ENCODE measurements at regions not wholly inside any gene's neighbourhood (a gene's known extent, or its start where the extent isn't known, plus 50 kb on each side); places are given as distances from the start of the nearest gene placed in this dataset.
"Not testable (repeated sequence)": the region's sequence is repeated elsewhere in the genome, so short reads cannot be mapped to it uniquely, and the experiment has no call there.

DNA sequence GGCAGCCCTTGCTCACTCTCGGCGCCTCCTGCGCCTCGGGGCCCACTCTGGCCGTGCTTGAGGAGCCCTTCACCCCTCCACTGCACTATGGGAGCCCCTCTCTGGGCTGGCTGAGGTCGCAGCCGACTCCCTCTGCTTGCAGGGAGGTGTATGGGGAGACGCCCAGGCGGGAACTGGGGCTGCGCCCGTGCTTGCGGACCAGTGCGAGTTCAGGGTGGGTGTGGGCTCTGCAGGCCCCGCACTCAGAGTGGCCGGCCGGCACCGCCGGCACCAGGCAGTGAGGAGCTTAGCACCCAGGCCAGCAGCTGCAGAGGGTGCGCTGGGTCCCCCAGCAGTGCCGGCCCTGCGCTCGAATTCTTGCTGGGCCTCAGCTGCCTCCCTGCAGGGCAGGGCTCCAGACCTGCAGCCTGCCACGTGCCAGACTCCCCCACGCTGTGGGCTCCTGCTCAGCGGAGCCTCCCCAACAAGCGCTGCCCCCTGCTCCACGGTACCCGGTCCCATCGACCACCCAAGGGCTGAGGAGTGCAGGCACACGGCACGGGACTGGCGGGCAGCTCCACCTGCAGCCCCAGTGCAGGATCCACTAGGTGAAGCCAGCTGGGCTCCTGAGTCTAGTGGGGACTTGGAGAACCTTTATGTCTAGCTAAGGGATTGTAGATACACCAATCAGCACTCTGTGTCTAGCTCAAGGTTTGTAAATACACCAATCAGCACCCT, 54.0 kb upstream of the WWC2 start:
- FAIRE-seq; DNase-seq (ENCODE audit: insufficient read length, low spot score): not testable (repeated sequence)

- DNase-seq (ENCODE audit: insufficient read length, low spot score) (no peak), FAIRE-seq (no peak)
Observed at GRCh38 chr4:183038436-183038835, 60.6 kb upstream of the WWC2 start.

GRCh38 chr4:183035726-183036415, 63.2 kb upstream of the WWC2 start:
- peak; percentile 78 for DNase-seq (ENCODE audit: insufficient read length, low spot score)
- peak; percentile 80 for FAIRE-seq

GRCh38 chr4:183035256-183035655, 63.8 kb upstream of the WWC2 start:
- FAIRE-seq (no peak), DNase-seq (ENCODE audit: insufficient read length, low spot score) (no peak)

GRCh38 chr4:183030823-183031222, 68.2 kb upstream of the WWC2 start:
- FAIRE-seq (no peak), DNase-seq (ENCODE audit: insufficient read length, low spot score) (no peak)

DNA sequence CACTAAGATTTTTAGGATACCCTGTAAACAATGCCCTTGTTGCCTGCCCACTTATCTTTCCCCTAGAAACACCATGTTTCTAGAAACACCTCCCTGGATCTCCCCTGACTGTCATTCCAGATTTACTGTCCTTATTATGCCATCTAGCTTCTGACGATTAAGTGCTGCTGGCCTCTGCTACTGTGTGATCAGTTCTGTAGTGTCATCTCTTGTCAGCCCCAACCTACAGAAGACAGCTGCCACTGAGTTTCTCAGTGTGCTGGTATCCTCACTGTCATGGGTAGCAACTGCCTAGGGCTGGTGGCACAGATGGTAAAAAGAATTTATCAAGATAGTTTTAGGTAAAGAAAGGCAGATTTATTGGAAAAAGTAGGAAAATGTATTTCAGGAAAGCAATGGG, 68.7 kb upstream of the WWC2 start:
- FAIRE-seq: no peak

DNA sequence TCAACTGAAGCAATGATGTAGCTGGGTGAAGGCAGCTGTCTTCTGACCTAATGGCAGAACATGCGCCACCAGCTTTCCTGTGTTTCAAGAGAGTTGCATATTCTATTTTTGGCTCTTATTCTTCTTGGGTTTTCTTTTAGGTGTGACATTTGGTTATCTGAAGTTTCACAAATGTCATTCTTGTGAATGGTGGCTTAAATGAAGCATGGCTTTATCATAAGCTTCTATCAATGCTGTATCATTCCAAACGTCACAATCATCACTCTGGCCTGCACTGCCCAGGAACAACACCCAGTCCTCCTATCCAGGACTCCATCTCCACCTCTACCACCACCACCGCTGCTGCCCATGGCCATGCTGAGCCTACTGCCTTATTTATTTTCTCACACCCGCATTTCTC, 69.7 kb upstream of the WWC2 start:
- DNase-seq (ENCODE audit: insufficient read length, low spot score): no peak
- no peak for FAIRE-seq

More for the DNA sequence above, 68.7 kb upstream of the WWC2 start:
- no peak for DNase-seq (ENCODE audit: insufficient read length, low spot score)

DNA sequence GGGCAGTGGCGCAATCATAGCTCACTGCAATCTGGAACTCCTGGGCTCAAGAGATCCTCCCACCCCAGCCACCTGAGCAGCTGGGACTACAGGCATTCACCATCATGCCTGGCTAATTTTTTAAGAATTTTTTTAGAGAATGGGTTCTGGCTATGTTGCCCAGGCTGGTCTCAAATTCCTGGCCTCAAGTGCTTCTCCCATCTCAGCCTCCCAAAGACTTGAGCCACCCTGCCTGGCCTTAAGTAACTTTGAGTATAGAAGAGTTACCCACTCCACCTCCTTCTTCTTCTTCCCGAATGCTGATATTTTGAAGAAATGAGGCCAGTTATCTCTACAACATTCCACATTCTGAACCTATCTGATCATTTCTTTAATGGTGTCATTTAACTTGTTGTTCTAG, 72.4 kb upstream of the WWC2 start:
- DNase-seq (ENCODE audit: insufficient read length, low spot score): no peak
- FAIRE-seq: no peak

GRCh38 chr4:183022617-183023016, 76.4 kb upstream of the WWC2 start:
- FAIRE-seq (no peak), DNase-seq (ENCODE audit: insufficient read length, low spot score) (no peak)

DNA sequence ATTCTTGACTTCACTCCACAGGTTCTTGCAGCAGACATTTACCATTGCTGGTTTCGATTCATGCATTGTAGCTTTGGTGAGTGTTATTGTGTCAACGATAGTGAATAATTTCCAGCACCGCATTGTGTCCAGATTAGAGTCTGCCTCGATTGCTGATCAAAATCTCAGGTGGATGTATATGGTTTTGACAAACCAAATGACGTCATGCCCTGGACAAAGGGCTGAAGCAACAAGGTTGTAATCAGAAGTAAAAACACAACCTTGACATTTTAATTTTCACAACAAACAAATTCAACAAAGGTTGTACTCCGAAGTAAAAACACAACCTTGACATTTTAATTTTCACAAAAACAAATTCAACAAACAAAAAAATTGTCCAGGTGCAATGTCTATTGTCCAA, 81.1 kb upstream of the WWC2 start:
- FAIRE-seq (no peak), DNase-seq (ENCODE audit: insufficient read length, low spot score) (no peak)

GRCh38 chr4:183014361-183015084, 84.5 kb upstream of the WWC2 start:
- FAIRE-seq: no peak
- DNase-seq (ENCODE audit: insufficient read length, low spot score): no peak

- FAIRE-seq: peak; percentile 51
- DNase-seq (ENCODE audit: insufficient read length, low spot score): no peak
Observed at GRCh38 chr4:183013730-183014002, 85.4 kb upstream of the WWC2 start.

GRCh38 chr4:183012879-183013729, 86.0 kb upstream of the WWC2 start:
- no peak for DNase-seq (ENCODE audit: insufficient read length, low spot score)
- FAIRE-seq: no peak

- FAIRE-seq: no peak
Observed at GRCh38 chr4:183011213-183011907, 87.7 kb upstream of the WWC2 start.

DNA sequence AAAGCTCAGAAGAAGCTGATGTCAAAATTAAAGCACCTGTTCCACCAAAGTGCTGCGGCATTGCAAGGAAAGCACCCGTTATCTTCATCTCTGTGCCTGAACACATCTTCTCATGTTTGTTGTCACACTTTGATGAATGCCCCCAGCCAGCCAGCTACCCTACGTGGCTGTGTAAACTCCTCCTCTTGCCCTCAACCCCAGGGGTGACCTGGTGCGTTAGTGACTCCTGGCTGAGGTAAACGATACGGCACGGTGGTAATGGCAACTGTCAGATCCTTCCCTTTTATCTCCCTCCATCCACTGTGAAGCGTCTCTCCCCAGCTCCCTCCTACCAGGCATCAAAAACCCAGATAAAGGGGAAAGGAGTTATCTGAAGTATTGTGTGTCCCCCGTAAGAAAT, 90.6 kb upstream of the WWC2 start:
- FAIRE-seq: no peak
- DNase-seq (ENCODE audit: insufficient read length, low spot score): no peak

More at GRCh38 chr4:183011213-183011907, 87.7 kb upstream of the WWC2 start:
- DNase-seq (ENCODE audit: insufficient read length, low spot score): peak; percentile 23

DNA sequence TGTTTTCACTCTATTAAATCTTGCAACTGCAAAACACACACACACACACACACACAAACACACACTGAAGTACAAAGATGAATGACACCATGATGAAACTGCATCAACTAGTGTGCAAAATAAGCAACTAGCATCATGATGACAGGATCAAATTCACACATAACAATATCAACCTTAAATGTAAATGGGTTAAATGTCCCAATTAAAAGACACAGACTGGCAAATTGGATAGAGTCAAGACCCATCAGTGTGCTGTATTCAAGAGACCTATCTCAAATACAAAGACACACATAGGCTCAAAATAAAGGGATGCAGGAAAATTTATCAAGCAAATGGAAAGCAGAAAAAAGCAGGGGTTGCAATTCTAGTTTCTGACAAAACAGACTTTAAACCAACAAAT, 87.2 kb upstream of the DCTD start:
- not testable (repeated sequence) for DNase-seq (ENCODE audit: insufficient read length, low spot score); FAIRE-seq

DNA sequence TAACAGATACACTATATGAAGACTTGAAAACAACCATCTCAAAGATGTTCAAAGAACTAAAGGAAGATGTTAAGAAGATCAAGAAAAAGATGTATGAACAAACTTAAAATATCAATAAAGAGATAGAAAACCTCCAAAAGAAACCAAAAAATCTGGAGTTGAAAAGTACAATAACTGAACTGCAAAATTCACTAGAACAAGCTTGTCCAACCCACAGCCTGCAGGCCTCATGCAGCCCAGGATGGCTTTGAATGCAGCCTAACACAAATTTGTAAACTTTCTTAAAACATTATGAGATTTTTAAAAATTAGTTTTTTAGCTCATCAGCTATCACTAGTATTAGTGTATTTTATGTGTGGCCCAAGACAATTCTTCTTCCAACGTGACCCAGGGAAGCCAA, 77.0 kb upstream of the DCTD start:
- DNase-seq (ENCODE audit: insufficient read length, low spot score) (no peak), FAIRE-seq (no peak)

GRCh38 chr4:182978152-182978827, 61.1 kb upstream of the DCTD start:
- FAIRE-seq: no peak
- DNase-seq (ENCODE audit: insufficient read length, low spot score): no peak

- DNase-seq (ENCODE audit: insufficient read length, low spot score): peak; percentile 78
- peak; percentile 81 for FAIRE-seq
Observed at GRCh38 chr4:182975806-182976205, 58.6 kb upstream of the DCTD start.

GRCh38 chr4:182973941-182974340, 56.8 kb upstream of the DCTD start:
- FAIRE-seq (peak; percentile 55), DNase-seq (ENCODE audit: insufficient read length, low spot score) (no peak)

All from HTR-8/SVneo (cell line).